CD4-positive, CD25-positive, alpha-beta regulatory T cell (primary cell): ENCODE measurements at regions not wholly inside any gene's neighbourhood (a gene's known extent, or its start where the extent isn't known, plus 50 kb on each side); places are given as distances from the start of the nearest gene placed in this dataset.

ENCODE experiments used
- ATAC-seq, 2 donors: fragments of 150-1000 bp; cut with Tn5 transposase; one replicate each; pipeline ENCODE4 v1.10.0; 2021; ENCODE audit warnings: low read depth in 2 of 2, moderate number of reproducible peaks in 2 of 2, moderate library complexity in 1 of 2
- DNase-seq, 3 donors: peaks; one replicate each; pipeline versions ENCODE4 v3.0.0 to v3.0.0-alpha.2; 2012 to 2022; ENCODE audit warnings: mixed read lengths in 1 of 3
- H3K27ac ChIP-seq: one replicate; pipeline ENCODE4 v1.7.0; 2013; ENCODE audit warnings: mild to moderate bottlenecking, low read length; ENCODE audit not compliant: insufficient read depth, poor library complexity, severe bottlenecking
- H3K27me3 ChIP-seq: one replicate; pipeline ENCODE4 v1.7.0; 2013; ENCODE audit warnings: low read length; ENCODE audit not compliant: control insufficient read depth, insufficient read depth
- H3K36me3 ChIP-seq: one replicate; pipeline ENCODE4 v1.7.0; 2013; ENCODE audit warnings: mild to moderate bottlenecking, low read length, moderate library complexity; ENCODE audit not compliant: control insufficient read depth, insufficient read depth
- H3K4me1 ChIP-seq: 2 replicates; pipeline ENCODE4 v1.7.0; 2013; ENCODE audit warnings: mild to moderate bottlenecking, low read length; ENCODE audit not compliant: insufficient read depth, control insufficient read depth, poor library complexity, severe bottlenecking
- H3K4me3 ChIP-seq: one replicate; pipeline ENCODE4 v1.7.0; 2013; ENCODE audit warnings: low read depth, mild to moderate bottlenecking, low read length, moderate library complexity
- H3K9me3 ChIP-seq, 2 experiments: 1 replicate in 1 of 2; 2 replicates in 1 of 2; pipeline ENCODE4 v1.7.0; 2013; ENCODE audit warnings: low read length in 2 of 2, mild to moderate bottlenecking in 1 of 2, moderate library complexity in 1 of 2; ENCODE audit not compliant: control insufficient read depth in 2 of 2
- H3K27ac Mint-ChIP-seq, 3 donors: one replicate each; pipeline ENCODE4 v1.8.0; 2020 to 2022; ENCODE audit warnings: mild to moderate bottlenecking in 3 of 3, mixed read lengths in 3 of 3, moderate library complexity in 2 of 3
- H3K27me3 Mint-ChIP-seq: one replicate; pipeline ENCODE4 v1.8.0; 2022; ENCODE audit warnings: mild to moderate bottlenecking, mixed read lengths
- H3K36me3 Mint-ChIP-seq: one replicate; pipeline ENCODE4 v1.8.0; 2020; ENCODE audit warnings: mixed read lengths
- H3K4me1 Mint-ChIP-seq, 4 donors: one replicate each; pipeline ENCODE4 v1.8.0; 2020 to 2022; ENCODE audit warnings: mixed read lengths in 4 of 4, mild to moderate bottlenecking in 1 of 4
- H3K4me3 Mint-ChIP-seq, 4 donors: one replicate each; pipeline ENCODE4 v1.8.0; 2020 to 2022; ENCODE audit warnings: mild to moderate bottlenecking in 4 of 4, mixed read lengths in 4 of 4, moderate library complexity in 3 of 4
- H3K9me3 Mint-ChIP-seq, 7 donors: one replicate each; pipeline ENCODE4 v1.8.0; 2020 to 2022; ENCODE audit warnings: mixed read lengths in 7 of 7, mild to moderate bottlenecking in 3 of 7, moderate library complexity in 2 of 7

- DNase-seq (no peak), ATAC-seq (no peak)
- H3K27ac Mint-ChIP-seq: no peak overlapping the region
These were observed 524.6 kb upstream of the SETBP1 start for GRCh38 chr18:44156126-44156525.

GRCh38 chr18:44156776-44157335 lies 523.8 kb upstream of the SETBP1 start:
- H3K27me3 Mint-ChIP-seq: no peaks in the 10 kb centered on the region
- peaks cover 0 to 10% (median 3%) of the 10 kb centered on the region in 7 donors for H3K9me3 Mint-ChIP-seq

More at GRCh38 chr18:44156126-44156525, 524.6 kb upstream of the SETBP1 start:
- no peaks in the 10 kb centered on the region for H3K4me1 Mint-ChIP-seq
- Histone ChIP-seq H3K4me1 (no peaks in the 10 kb centered on the region), H3K27ac (no peak overlapping the region), H3K36me3 (no peaks in the 10 kb centered on the region), H3K4me3 (no peak overlapping the region), H3K9me3 (no peaks in the 10 kb centered on the region), H3K27me3 (no peaks in the 10 kb centered on the region)
- H3K36me3 Mint-ChIP-seq: no peaks in the 10 kb centered on the region
- peaks cover 0 to 10% (median 3%) of the 10 kb centered on the region in 7 donors for H3K9me3 Mint-ChIP-seq
- H3K27me3 Mint-ChIP-seq: no peaks in the 10 kb centered on the region
- no peak overlapping the region for H3K4me3 Mint-ChIP-seq

GRCh38 chr18:44170208-44170880 lies 510.3 kb upstream of the SETBP1 start:
- H3K36me3 Mint-ChIP-seq: no peaks in the 10 kb centered on the region
- H3K27ac Mint-ChIP-seq: no peak overlapping the region
- Histone ChIP-seq H3K4me1 (no peaks in the 10 kb centered on the region), H3K27me3 (no peaks in the 10 kb centered on the region), H3K27ac (no peak overlapping the region), H3K4me3 (no peak overlapping the region), H3K36me3 (no peaks in the 10 kb centered on the region), H3K9me3 (peaks cover 0 to 4% of the 10 kb centered on the region in 2 experiments)
- peaks cover 2 to 18% (median 3%) of the 10 kb centered on the region in 7 donors for H3K9me3 Mint-ChIP-seq
- DNase-seq (no peak), ATAC-seq (no peak)
- H3K27me3 Mint-ChIP-seq: no peaks in the 10 kb centered on the region
- H3K4me1 Mint-ChIP-seq: no peaks in the 10 kb centered on the region
- H3K4me3 Mint-ChIP-seq: no peak overlapping the region

More at GRCh38 chr18:44156776-44157335, 523.8 kb upstream of the SETBP1 start:
- H3K4me1 ChIP-seq: no peaks in the 10 kb centered on the region
- no peak overlapping the region for H3K4me3 Mint-ChIP-seq
- H3K27ac Mint-ChIP-seq: no peak overlapping the region
- no peak overlapping the region for H3K27ac ChIP-seq
- DNase-seq: no peak
- no peaks in the 10 kb centered on the region for H3K36me3 ChIP-seq
- no peak overlapping the region for H3K4me3 ChIP-seq
- ATAC-seq: no peak
- H3K27me3 ChIP-seq: no peaks in the 10 kb centered on the region
- no peaks in the 10 kb centered on the region for H3K36me3 Mint-ChIP-seq
- no peaks in the 10 kb centered on the region for H3K4me1 Mint-ChIP-seq
- no peaks in the 10 kb centered on the region for H3K9me3 ChIP-seq

- Mint-ChIP-seq H3K4me3 (no peak overlapping the region), H3K27ac (no peak overlapping the region), H3K27me3 (no peaks in the 10 kb centered on the region), H3K4me1 (no peaks in the 10 kb centered on the region), H3K36me3 (no peaks in the 10 kb centered on the region), H3K9me3 (peaks cover 0 to 15% (median 4%) of the 10 kb centered on the region in 7 donors)
- no peaks in the 10 kb centered on the region for H3K27me3 ChIP-seq
- no peak overlapping the region for H3K4me3 ChIP-seq
- DNase-seq (no peak), ATAC-seq (no peak)
- no peak overlapping the region for H3K27ac ChIP-seq
- peaks cover 0 to 4% of the 10 kb centered on the region in 2 experiments for H3K9me3 ChIP-seq
- no peaks in the 10 kb centered on the region for H3K36me3 ChIP-seq
- no peaks in the 10 kb centered on the region for H3K4me1 ChIP-seq
These were observed 509.4 kb upstream of the SETBP1 start for GRCh38 chr18:44171301-44171700.

- Mint-ChIP-seq H3K36me3 (no peaks in the 10 kb centered on the region), H3K27me3 (no peaks in the 10 kb centered on the region), H3K4me3 (no peak overlapping the region), H3K4me1 (no peaks in the 10 kb centered on the region), H3K27ac (no peak overlapping the region), H3K9me3 (peaks cover 0 to 7% (median 4%) of the 10 kb centered on the region in 7 donors)
- H3K4me3 ChIP-seq: no peak overlapping the region
- ATAC-seq (no peak), DNase-seq (no peak)
- peaks cover 0 to 4% of the 10 kb centered on the region in 2 experiments for H3K9me3 ChIP-seq
- no peaks in the 10 kb centered on the region for H3K4me1 ChIP-seq
- H3K36me3 ChIP-seq: no peaks in the 10 kb centered on the region
- no peaks in the 10 kb centered on the region for H3K27me3 ChIP-seq
- no peak overlapping the region for H3K27ac ChIP-seq
These were observed 504.8 kb upstream of the SETBP1 start for GRCh38 chr18:44175891-44176290.

- ATAC-seq: no peak
- Histone ChIP-seq H3K27ac (no peak overlapping the region), H3K9me3 (no peaks in the 10 kb centered on the region), H3K4me1 (no peaks in the 10 kb centered on the region), H3K4me3 (no peak overlapping the region), H3K27me3 (no peaks in the 10 kb centered on the region), H3K36me3 (no peaks in the 10 kb centered on the region)
- H3K4me3 Mint-ChIP-seq: no peak overlapping the region
- H3K27me3 Mint-ChIP-seq: no peaks in the 10 kb centered on the region
- no peaks in the 10 kb centered on the region for H3K4me1 Mint-ChIP-seq
- H3K27ac Mint-ChIP-seq: no peak overlapping the region
- H3K9me3 Mint-ChIP-seq: peaks cover 0 to 6% (median 4%) of the 10 kb centered on the region in 7 donors
- DNase-seq: no peak
- no peaks in the 10 kb centered on the region for H3K36me3 Mint-ChIP-seq
These were observed 502.2 kb upstream of the SETBP1 start for GRCh38 chr18:44178476-44178875.

- no peaks in the 10 kb centered on the region for H3K36me3 ChIP-seq
- no peak overlapping the region for H3K27ac ChIP-seq
- H3K9me3 ChIP-seq: no peaks in the 10 kb centered on the region
- no peaks in the 10 kb centered on the region for H3K4me1 ChIP-seq
- DNase-seq (no peak), ATAC-seq (no peak)
- peaks cover 0 to 5% (median under 1%) of the 10 kb centered on the region in 7 donors for H3K9me3 Mint-ChIP-seq
- no peaks in the 10 kb centered on the region for H3K27me3 Mint-ChIP-seq
- no peak overlapping the region for H3K4me3 Mint-ChIP-seq
- H3K4me3 ChIP-seq: no peak overlapping the region
- no peaks in the 10 kb centered on the region for H3K36me3 Mint-ChIP-seq
- H3K4me1 Mint-ChIP-seq: no peaks in the 10 kb centered on the region
- no peak overlapping the region for H3K27ac Mint-ChIP-seq
- H3K27me3 ChIP-seq: no peaks in the 10 kb centered on the region
These were observed 501.0 kb upstream of the SETBP1 start for GRCh38 chr18:44179693-44180092.

GRCh38 chr18:44180683-44181082 lies 500.0 kb upstream of the SETBP1 start:
- no peaks in the 10 kb centered on the region for H3K36me3 ChIP-seq
- peaks cover 0 to 5% (median 0%) of the 10 kb centered on the region in 7 donors for H3K9me3 Mint-ChIP-seq
- H3K27ac ChIP-seq: no peak overlapping the region
- H3K27me3 ChIP-seq: no peaks in the 10 kb centered on the region
- H3K4me3 ChIP-seq: no peak overlapping the region
- H3K36me3 Mint-ChIP-seq: no peaks in the 10 kb centered on the region
- ATAC-seq (no peak), DNase-seq (no peak)
- no peaks in the 10 kb centered on the region for H3K9me3 ChIP-seq
- no peaks in the 10 kb centered on the region for H3K4me1 ChIP-seq
- H3K27me3 Mint-ChIP-seq: no peaks in the 10 kb centered on the region
- no peak overlapping the region for H3K4me3 Mint-ChIP-seq
- no peak overlapping the region for H3K27ac Mint-ChIP-seq
- H3K4me1 Mint-ChIP-seq: no peaks in the 10 kb centered on the region
